Panc1 (cell line): ENCODE measurements at regions not wholly inside any gene's neighbourhood (a gene's known extent, or its start where the extent isn't known, plus 50 kb on each side); places are given as distances from the start of the nearest gene placed in this dataset.

Experiments
- SIN3A ChIP-seq: IDR thresholded peaks from 2 replicates; pipeline ENCODE4 v1.6.1; 2012; ENCODE audit warnings: low read depth, mild to moderate bottlenecking, low read length, moderate library complexity, borderline replicate concordance; ENCODE audit not compliant: insufficient read depth
- TF ChIP-seq, protein P1 (sequence below): fragments of 450-650 bp; IDR thresholded peaks from 2 replicates; pipeline ENCODE4 v1.5.1; 2017; ENCODE audit warnings: mild to moderate bottlenecking

DNA sequence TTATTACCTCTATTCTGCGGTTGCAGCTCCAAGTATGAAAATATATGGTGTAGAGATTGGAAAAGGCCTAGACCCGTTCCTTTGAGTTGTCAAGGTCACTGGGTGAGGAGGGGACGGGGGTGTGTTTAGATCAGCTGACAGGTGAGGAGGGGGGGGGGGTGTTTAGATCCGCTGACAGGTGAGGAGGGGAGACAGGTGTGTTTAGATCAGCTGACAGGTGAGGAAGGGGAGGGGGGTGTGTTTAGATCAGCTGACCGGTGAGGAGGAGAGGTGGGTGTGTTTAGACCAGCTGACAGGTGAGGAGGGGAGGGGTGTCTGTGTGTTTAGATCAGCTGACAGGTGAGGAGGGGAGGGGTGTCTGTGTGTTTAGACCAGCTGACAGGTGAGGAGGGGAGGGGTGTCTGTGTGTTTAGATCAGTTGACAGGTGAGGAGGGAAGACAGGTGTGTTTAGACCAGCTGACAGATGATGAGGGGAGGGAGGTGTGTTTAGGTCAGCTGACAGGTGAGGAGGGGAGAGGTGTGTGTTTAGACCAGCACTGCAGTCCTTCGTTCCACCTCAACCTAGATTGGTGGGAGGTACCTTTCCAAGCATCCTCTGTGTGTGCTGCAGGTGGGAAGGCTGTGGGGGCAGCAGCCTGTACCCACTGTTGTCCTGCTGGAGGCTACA is 655.0 kb upstream of the ADARB2 start:
- TF ChIP-seq, protein P1, sequence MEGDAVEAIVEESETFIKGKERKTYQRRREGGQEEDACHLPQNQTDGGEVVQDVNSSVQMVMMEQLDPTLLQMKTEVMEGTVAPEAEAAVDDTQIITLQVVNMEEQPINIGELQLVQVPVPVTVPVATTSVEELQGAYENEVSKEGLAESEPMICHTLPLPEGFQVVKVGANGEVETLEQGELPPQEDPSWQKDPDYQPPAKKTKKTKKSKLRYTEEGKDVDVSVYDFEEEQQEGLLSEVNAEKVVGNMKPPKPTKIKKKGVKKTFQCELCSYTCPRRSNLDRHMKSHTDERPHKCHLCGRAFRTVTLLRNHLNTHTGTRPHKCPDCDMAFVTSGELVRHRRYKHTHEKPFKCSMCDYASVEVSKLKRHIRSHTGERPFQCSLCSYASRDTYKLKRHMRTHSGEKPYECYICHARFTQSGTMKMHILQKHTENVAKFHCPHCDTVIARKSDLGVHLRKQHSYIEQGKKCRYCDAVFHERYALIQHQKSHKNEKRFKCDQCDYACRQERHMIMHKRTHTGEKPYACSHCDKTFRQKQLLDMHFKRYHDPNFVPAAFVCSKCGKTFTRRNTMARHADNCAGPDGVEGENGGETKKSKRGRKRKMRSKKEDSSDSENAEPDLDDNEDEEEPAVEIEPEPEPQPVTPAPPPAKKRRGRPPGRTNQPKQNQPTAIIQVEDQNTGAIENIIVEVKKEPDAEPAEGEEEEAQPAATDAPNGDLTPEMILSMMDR = no peak
- TF ChIP-seq SIN3A = no peak
